Mesenchymal stem cell (in vitro differentiated cells and primary cell): ENCODE measurements at regions not wholly inside any gene's neighbourhood (a gene's known extent, or its start where the extent isn't known, plus 50 kb on each side); places are given as distances from the start of the nearest gene placed in this dataset.

Source experiments
- DNase-seq: peaks from one replicate; pipeline ENCODE4 v3.0.0-alpha.2; 2013
- H2AFZ ChIP-seq: one replicate; pipeline ENCODE4 v1.6.1; 2013; ENCODE audit warnings: low read depth, mild to moderate bottlenecking, control low read depth, inconsistent platforms, low read length, moderate library complexity
- H2AK5ac ChIP-seq: 2 replicates; pipeline ENCODE4 v1.6.1; 2013; ENCODE audit warnings: low read length, moderate library complexity, mild to moderate bottlenecking, inconsistent platforms; ENCODE audit not compliant: severe bottlenecking
- H2BK120ac ChIP-seq: one replicate; pipeline ENCODE4 v1.6.1; 2013; ENCODE audit warnings: low read depth, mild to moderate bottlenecking, inconsistent platforms, low read length, moderate library complexity
- H2BK12ac ChIP-seq, 2 experiments: one replicate each; pipeline ENCODE4 v1.6.1; 2013; ENCODE audit warnings: inconsistent platforms in 2 of 2, low read length in 2 of 2, mild to moderate bottlenecking in 2 of 2, moderate library complexity in 2 of 2, control low read depth in 1 of 2
- H2BK15ac ChIP-seq: one replicate; pipeline ENCODE4 v1.6.1; 2013; ENCODE audit warnings: mild to moderate bottlenecking, low read depth, inconsistent platforms; ENCODE audit not compliant: poor library complexity, severe bottlenecking
- H2BK5ac ChIP-seq: 2 replicates; pipeline ENCODE4 v1.6.1; 2013; ENCODE audit warnings: low read depth, mild to moderate bottlenecking, low read length, control low read depth, inconsistent platforms; ENCODE audit not compliant: poor library complexity, severe bottlenecking
- H3K14ac ChIP-seq, 2 experiments: one replicate each; pipeline ENCODE4 v1.6.1; 2013; ENCODE audit warnings: inconsistent platforms in 2 of 2, low read length in 2 of 2, control low read depth in 1 of 2, mild to moderate bottlenecking in 1 of 2, moderate library complexity in 1 of 2
- H3K18ac ChIP-seq, 2 experiments: one replicate each; pipeline ENCODE4 v1.6.1; 2013; ENCODE audit warnings: inconsistent platforms in 2 of 2, low read length in 2 of 2, control low read depth in 1 of 2, low read depth in 1 of 2, mild to moderate bottlenecking in 1 of 2
- H3K23ac ChIP-seq, 2 experiments: one replicate each; pipeline ENCODE4 v1.6.1; 2013; ENCODE audit warnings: inconsistent platforms in 2 of 2, low read length in 2 of 2, mild to moderate bottlenecking in 2 of 2, moderate library complexity in 2 of 2, control low read depth in 1 of 2
- H3K27ac ChIP-seq: 2 replicates; pipeline ENCODE4 v1.5.1; 2013; ENCODE audit warnings: mild to moderate bottlenecking, moderate library complexity, low read length, control low read depth, inconsistent platforms; ENCODE audit not compliant: poor library complexity, severe bottlenecking
- H3K27me3 ChIP-seq, 2 experiments: 2 replicates each; pipeline versions ENCODE4 v1.6.1 to v1.7.0; 2013; ENCODE audit warnings: low read length in 2 of 2, mild to moderate bottlenecking in 2 of 2, moderate library complexity in 2 of 2, control low read depth in 1 of 2, inconsistent platforms in 1 of 2; ENCODE audit not compliant: control insufficient read depth in 1 of 2, insufficient read depth in 1 of 2
- H3K36me3 ChIP-seq, 2 experiments: 2 replicates each; pipeline versions ENCODE4 v1.6.1 to v1.7.0; 2013; ENCODE audit warnings: low read length in 2 of 2, control low read depth in 1 of 2, inconsistent platforms in 1 of 2, low read depth in 1 of 2, mild to moderate bottlenecking in 1 of 2; ENCODE audit not compliant: insufficient read depth in 2 of 2, control insufficient read depth in 1 of 2
- H3K4ac ChIP-seq, 2 experiments: one replicate each; pipeline ENCODE4 v1.6.1; 2013; ENCODE audit warnings: inconsistent platforms in 2 of 2, low read length in 2 of 2, mild to moderate bottlenecking in 2 of 2, moderate library complexity in 2 of 2, control low read depth in 1 of 2, low read depth in 1 of 2
- H3K4me1 ChIP-seq: 2 replicates; pipeline ENCODE4 v1.6.1; 2013; ENCODE audit warnings: low read depth, low read length, control low read depth; ENCODE audit not compliant: control insufficient read depth, insufficient read depth
- H3K4me2 ChIP-seq: 2 replicates; pipeline ENCODE4 v1.6.1; 2013; ENCODE audit warnings: low read length, mild to moderate bottlenecking, inconsistent platforms; ENCODE audit not compliant: poor library complexity, severe bottlenecking
- H3K4me3 ChIP-seq, 2 experiments: 2 replicates each; pipeline versions ENCODE4 v1.5.1 to v1.7.0; 2013; ENCODE audit warnings: low read length in 2 of 2, mild to moderate bottlenecking in 2 of 2, control low read depth in 1 of 2, low read depth in 1 of 2; ENCODE audit not compliant: insufficient read depth in 1 of 2
- H3K79me1 ChIP-seq: replicated peaks from 2 replicates; pipeline ENCODE4 v1.6.1; 2013; ENCODE audit warnings: mild to moderate bottlenecking, control low read depth, low read length, inconsistent platforms; ENCODE audit not compliant: poor library complexity, severe bottlenecking
- H3K9ac ChIP-seq: 2 replicates; pipeline ENCODE4 v1.7.0; 2013; ENCODE audit warnings: mild to moderate bottlenecking, low read length, moderate library complexity
- H3K9me3 ChIP-seq: 2 replicates; pipeline ENCODE4 v1.7.0; 2013; ENCODE audit warnings: mild to moderate bottlenecking, low read length; ENCODE audit not compliant: control insufficient read depth
- H4K8ac ChIP-seq: one replicate; pipeline ENCODE4 v1.6.1; 2013; ENCODE audit warnings: inconsistent platforms, mild to moderate bottlenecking, low read length, moderate library complexity
- H4K91ac ChIP-seq: one replicate; pipeline ENCODE4 v1.6.1; 2013; ENCODE audit warnings: mild to moderate bottlenecking, low read length, inconsistent platforms
- WGBS: methylation state at CpG from one replicate; pipeline ENCODE4 v1.1.7; 2013; ENCODE audit warnings: mixed read lengths; 5-methylcytosine and 5-hydroxymethylcytosine counted together

DNA sequence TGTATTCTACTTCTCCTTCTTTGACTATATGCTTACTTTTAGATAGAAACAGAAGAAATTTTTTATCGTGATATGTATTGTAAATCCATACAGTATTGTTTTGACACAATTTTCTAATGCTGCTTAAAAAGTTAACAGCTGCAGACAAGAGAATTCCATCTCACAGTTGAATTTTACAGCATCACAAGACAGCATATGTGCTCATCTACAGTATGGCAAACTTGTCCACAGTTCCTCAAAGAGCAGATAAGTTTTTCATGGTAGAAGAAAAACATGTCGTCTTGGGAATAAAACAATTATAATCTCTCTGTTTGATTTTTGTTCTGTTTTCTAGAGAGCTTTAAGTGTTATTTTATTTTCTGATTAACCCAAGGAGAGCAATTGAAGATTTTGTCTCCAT lies 438.5 kb upstream of the NUDT12 start:
- Histone ChIP-seq H3K14ac (no peak overlapping the region), H3K4ac (no peak overlapping the region), H4K91ac (no peak overlapping the region), H2BK15ac (no peak overlapping the region), H3K4me2 (no peak overlapping the region), H2BK5ac (no peak overlapping the region), H3K9me3 (no peaks in the 10 kb centered on the region), H2AFZ (no peak overlapping the region), H2AK5ac (no peak overlapping the region), H3K27me3 (no peaks in the 10 kb centered on the region), H3K4me3 (no peak overlapping the region), H4K8ac (no peak overlapping the region), H3K18ac (no peak overlapping the region), H2BK12ac (no peak overlapping the region), H3K4me1 (no peaks in the 10 kb centered on the region), H3K36me3 (no peaks in the 10 kb centered on the region), H3K79me1 (no peaks in the 10 kb centered on the region), H3K9ac (no peak overlapping the region), H2BK120ac (no peak overlapping the region), H3K23ac (no peak overlapping the region), H3K27ac (no peak overlapping the region)
- no peak for DNase-seq
- no CpG with 5 or more reads among the region's 2 CpGs for WGBS

DNA sequence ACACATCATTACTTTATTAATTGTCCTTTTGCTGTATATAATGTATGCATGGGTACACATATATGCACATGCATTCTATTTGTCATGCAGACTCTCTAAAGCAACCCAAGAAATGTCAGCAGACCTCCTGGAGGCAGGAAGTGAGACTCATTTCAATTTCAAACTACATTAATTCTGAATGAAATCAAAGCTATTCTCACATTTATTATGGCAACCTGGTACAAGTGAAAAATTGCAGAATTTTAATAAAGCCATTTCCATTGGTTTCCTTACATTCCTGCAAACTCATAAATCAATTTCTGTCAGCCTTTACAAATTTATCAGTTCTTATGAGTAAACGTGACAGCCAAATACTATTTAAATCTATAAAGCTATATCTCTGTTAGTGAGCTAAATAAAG lies 430.4 kb upstream of the NUDT12 start:
- Histone ChIP-seq H2AFZ (no peak overlapping the region), H3K4ac (no peak overlapping the region), H4K91ac (no peak overlapping the region), H3K23ac (no peak overlapping the region), H3K14ac (no peak overlapping the region), H3K79me1 (no peaks in the 10 kb centered on the region), H3K4me1 (no peaks in the 10 kb centered on the region), H3K18ac (no peak overlapping the region), H2BK15ac (no peak overlapping the region), H3K4me3 (no peak overlapping the region), H2BK12ac (no peak overlapping the region), H2BK5ac (no peak overlapping the region), H3K9ac (no peak overlapping the region), H3K9me3 (no peaks in the 10 kb centered on the region), H2AK5ac (no peak overlapping the region), H3K27me3 (no peaks in the 10 kb centered on the region), H3K4me2 (no peak overlapping the region), H3K36me3 (no peaks in the 10 kb centered on the region), H4K8ac (no peak overlapping the region), H3K27ac (no peak overlapping the region), H2BK120ac (no peak overlapping the region)
- DNase-seq, result no peak
- WGBS, result no CpG with 5 or more reads among the region's 1 CpG

DNA sequence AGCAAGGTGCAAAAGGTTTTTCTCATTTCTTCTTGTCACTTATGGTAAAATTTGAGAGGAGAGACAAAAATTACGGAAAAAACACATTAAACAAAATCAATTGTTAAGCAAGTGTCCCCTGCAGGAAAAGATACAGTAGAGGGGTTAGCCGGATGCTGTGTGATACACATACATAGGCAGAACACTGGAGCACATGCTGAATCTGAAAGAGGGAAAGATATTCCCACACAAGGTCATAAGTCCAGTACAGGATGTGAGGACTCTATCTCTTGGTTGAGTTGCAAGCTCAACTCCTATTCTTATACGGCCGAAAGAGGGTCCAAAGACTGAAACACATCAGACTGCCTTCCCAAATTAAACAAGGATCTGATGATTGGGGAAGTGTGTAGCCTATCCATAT lies 427.5 kb upstream of the NUDT12 start:
- Histone ChIP-seq H3K9me3 (peaks cover 3% of the 10 kb centered on the region), H3K4ac (no peak overlapping the region), H3K9ac (no peak overlapping the region), H2AK5ac (no peak overlapping the region), H3K4me1 (no peaks in the 10 kb centered on the region), H2BK120ac (no peak overlapping the region), H3K79me1 (no peaks in the 10 kb centered on the region), H3K36me3 (no peaks in the 10 kb centered on the region), H3K4me2 (no peak overlapping the region), H3K18ac (no peak overlapping the region), H2BK5ac (no peak overlapping the region), H3K14ac (no peak overlapping the region), H4K8ac (no peak overlapping the region), H2BK12ac (no peak overlapping the region), H2AFZ (no peak overlapping the region), H2BK15ac (no peak overlapping the region), H3K27ac (no peak overlapping the region), H3K4me3 (no peak overlapping the region), H3K23ac (no peak overlapping the region), H4K91ac (no peak overlapping the region), H3K27me3 (no peaks in the 10 kb centered on the region)
- no peak for DNase-seq
- 98% methylated on average over 3 of the region's 4 CpGs for WGBS

DNA sequence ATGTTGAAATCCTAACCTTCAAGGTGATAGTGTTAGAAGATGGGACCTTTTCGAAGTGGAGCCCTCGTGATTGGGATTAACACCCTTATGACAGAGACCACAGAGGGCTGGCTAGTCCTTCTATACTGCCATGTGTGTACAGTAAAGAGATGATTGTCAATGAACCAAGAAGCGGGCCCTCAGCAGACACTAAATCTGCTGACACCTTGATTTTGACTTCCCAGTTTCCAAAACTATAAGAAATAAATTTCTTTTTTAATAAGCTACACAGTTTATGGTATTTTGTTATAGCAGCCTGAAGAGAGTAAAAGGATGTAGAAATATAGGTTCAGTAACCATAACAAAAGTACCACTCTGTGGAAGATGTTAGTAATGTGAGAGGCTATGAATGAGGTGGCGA lies 419.0 kb upstream of the NUDT12 start:
- no peak overlapping the region for H2BK15ac ChIP-seq
- H3K27ac ChIP-seq, result no peak overlapping the region
- no peak overlapping the region for H3K14ac ChIP-seq
- no peak overlapping the region for H3K23ac ChIP-seq
- H3K79me1 ChIP-seq, result no peaks in the 10 kb centered on the region
- H3K18ac ChIP-seq, result no peak overlapping the region
- no peak overlapping the region for H4K8ac ChIP-seq
- no peaks in the 10 kb centered on the region for H3K4me1 ChIP-seq
- no peak for DNase-seq
- peaks cover 3% of the 10 kb centered on the region for H3K9me3 ChIP-seq
- no peak overlapping the region for H3K9ac ChIP-seq
- no peak overlapping the region for H3K4ac ChIP-seq
- no peak overlapping the region for H2BK12ac ChIP-seq
- no peaks in the 10 kb centered on the region for H3K27me3 ChIP-seq
- no peak overlapping the region for H4K91ac ChIP-seq
- no peaks in the 10 kb centered on the region for H3K36me3 ChIP-seq
- no peak overlapping the region for H2BK120ac ChIP-seq
- H2BK5ac ChIP-seq, result no peak overlapping the region
- WGBS, result 86% methylated on average over 2 of the region's 4 CpGs
- H3K4me2 ChIP-seq, result no peak overlapping the region
- H2AFZ ChIP-seq, result no peak overlapping the region
- no peak overlapping the region for H2AK5ac ChIP-seq
- H3K4me3 ChIP-seq, result no peak overlapping the region
